GM13976 (cell line): ENCODE measurements at regions not wholly inside any gene's neighbourhood (a gene's known extent, or its start where the extent isn't known, plus 50 kb on each side); places are given as distances from the start of the nearest gene placed in this dataset.

Experiments used
- DNase-seq: peaks from one replicate; pipeline ENCODE4 v3.0.0; 2012; ENCODE audit warnings: low spot score
- in situ Hi-C: fragments of 300-500 bp; cut with MboI; formaldehyde crosslinking; loops from one replicate; pipeline ENCODE4 v1.12.0; 2022; ENCODE audit warnings: low sequenced_read_pairs, mixed read lengths, inconsistent platforms; ENCODE audit not compliant: unreplicated experiment
- TF ChIP-seq, protein P1 (sequence below): IDR thresholded peaks from 2 replicates; pipeline ENCODE4 v1.5.1; 2012; ENCODE audit warnings: borderline replicate concordance, mild to moderate bottlenecking; ENCODE audit not compliant: insufficient read depth; ENCODE audit errors: extremely low read depth, missing control alignments, control extremely low read depth

DNA sequence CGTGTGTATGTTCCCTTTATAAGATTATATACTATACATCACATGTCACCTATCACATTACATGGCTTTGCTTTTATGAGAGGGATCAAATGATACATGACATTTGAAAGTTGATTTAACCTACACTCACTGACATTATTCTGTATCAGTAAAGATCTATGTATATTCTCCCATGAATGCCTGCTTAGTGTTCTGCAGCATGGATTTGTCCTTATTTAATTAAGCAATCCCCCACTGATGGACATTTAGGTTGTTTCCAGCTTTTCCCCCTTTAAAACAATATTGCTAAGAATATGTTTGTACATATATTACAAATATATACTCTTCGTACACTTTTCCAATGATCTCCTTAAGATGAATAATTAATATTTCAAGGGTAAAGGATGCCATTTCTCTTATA, 297.4 kb downstream of the TFAP2C start:
- in situ Hi-C loops, result no loop called here
- TF ChIP-seq, protein P1, sequence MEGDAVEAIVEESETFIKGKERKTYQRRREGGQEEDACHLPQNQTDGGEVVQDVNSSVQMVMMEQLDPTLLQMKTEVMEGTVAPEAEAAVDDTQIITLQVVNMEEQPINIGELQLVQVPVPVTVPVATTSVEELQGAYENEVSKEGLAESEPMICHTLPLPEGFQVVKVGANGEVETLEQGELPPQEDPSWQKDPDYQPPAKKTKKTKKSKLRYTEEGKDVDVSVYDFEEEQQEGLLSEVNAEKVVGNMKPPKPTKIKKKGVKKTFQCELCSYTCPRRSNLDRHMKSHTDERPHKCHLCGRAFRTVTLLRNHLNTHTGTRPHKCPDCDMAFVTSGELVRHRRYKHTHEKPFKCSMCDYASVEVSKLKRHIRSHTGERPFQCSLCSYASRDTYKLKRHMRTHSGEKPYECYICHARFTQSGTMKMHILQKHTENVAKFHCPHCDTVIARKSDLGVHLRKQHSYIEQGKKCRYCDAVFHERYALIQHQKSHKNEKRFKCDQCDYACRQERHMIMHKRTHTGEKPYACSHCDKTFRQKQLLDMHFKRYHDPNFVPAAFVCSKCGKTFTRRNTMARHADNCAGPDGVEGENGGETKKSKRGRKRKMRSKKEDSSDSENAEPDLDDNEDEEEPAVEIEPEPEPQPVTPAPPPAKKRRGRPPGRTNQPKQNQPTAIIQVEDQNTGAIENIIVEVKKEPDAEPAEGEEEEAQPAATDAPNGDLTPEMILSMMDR, result no peak
- no peak for DNase-seq

DNA sequence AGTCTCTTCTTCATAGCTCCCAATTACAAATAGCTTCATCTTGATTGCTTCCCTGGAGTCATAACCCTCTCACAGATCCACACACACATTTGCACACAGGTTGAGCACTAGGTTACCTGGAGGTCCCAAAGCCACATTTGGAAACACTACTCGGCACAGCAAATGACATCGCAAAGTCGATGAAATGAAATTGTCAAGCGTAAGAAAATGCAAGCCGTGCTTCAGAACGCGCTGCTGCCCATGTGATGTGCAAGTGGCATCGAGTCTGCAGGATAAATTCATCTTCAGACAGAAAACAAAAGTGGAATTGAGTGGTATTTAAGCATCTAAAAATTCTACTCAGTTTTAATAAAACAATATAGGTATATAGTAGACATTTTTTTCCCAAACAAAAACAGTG, 298.0 kb downstream of the TFAP2C start:
- DNase-seq, result no peak
- TF ChIP-seq, protein P1, result no peak
- in situ Hi-C loops, result no loop called here

DNA sequence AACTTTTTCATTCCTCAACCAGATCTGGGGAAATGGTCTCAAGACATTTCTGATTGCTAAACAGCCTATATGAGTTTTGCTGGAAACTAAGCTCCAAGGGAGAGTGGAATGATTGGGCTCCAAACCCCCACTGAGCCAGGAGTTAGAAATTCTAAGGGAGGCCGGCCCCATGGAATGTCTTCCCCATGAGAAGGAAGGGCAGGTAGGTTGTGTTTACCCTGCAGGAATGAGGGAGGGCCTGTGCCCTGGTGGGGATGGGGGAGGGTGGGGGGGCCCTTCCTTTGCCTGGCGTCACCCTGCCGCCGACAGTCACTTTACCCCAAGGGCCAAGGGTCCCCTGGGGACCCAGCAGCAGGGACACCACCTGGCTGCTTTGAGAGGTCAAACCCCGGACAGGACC, 298.9 kb downstream of the TFAP2C start:
- in situ Hi-C loops, result no loop called here
- no peak for DNase-seq
- TF ChIP-seq, protein P1, result no peak

DNA sequence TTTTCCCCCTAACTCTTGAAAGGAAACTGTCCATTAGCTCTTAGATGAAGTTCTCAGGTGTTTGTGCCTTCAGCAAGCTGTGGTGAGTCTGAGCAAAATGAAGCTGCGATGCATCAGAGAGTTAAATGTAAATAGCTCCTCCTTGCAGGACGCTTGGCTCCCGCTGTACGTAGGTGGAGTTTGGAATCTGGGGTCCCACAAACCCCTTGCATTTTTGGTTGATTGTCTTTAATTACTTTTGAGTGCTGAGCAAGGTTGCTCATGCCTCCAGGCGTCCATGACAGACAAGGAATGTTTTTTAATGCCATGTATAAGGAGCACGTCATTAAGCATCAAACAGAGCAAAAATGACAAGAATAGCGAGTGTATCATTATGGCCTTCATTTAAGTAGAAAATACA, 300.5 kb downstream of the TFAP2C start:
- TF ChIP-seq, protein P1, result no peak
- DNase-seq, result no peak
- in situ Hi-C loops, result no loop called here

DNA sequence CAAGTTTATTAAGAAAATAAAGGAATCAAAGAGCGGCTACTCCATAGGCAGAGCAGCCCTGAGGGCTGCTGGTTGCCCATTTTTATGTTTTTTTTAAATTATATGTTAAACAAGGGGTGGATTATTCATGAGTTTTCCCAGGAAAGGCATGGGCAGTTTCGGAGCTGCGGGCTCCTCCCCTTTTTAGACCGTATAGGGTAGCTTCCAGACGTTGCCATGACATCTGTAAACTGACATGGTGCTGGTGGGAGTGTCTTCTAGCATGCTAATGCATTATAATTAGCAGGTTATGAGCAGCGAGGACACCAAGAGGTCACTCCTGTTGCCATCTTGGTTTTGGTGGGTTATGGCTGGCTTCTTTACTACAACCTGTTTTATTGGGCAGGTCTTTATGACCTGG, 301.8 kb downstream of the TFAP2C start:
- no peak for DNase-seq
- TF ChIP-seq, protein P1, result no peak
- in situ Hi-C loops, result no loop called here

DNA sequence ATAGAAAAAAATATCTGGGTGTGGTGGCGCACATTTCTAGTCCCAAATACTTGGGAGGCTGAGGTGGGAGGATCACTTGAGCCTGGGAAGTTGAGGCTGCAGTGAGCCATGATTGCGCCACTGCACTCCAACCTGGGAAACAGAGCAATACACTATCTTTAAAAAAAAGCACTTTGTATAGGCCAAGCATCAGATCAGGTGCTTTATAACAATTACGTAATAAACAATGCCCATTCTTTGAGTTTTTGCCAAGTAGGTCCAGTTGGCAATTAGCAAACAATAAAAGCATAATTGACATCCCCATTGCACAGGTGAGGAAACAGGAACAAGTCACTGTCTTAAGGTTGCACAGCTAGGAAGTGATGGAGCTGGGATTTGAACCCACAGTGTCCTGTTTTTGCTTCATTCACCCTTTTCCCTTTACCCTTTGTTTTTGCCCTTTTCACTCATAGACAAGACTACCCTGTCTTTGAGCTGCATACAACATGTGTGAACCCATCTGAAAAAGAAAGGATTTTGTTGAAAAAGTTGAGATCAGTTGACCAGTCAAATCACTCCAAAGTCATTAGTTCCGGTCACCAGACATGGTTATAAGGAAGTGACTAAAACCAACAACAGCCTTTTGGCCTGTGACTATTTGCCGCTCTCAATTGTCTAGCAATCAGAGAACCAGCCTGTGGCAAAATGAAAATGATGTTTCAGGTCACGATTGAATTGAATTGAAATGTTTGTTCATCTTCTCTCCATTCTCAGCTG, 303.6 kb downstream of the TFAP2C start:
- in situ Hi-C loops, result no loop called here
- no peak for DNase-seq
- TF ChIP-seq, protein P1, result no peak
